ENCODE measurements at regions not wholly inside any gene's neighbourhood (a gene's known extent, or its start where the extent isn't known, plus 50 kb on each side); places are given as distances from the start of the nearest gene placed in this dataset.

GRCh38 chr11:114758627-114759026 is 80.3 kb downstream of the NXPE2 start:
- 87% methylated on average over 2 of the region's 2 CpGs for WGBS
- no peak for DNase-seq (ENCODE audit: low spot score)

More at GRCh38 chr11:114758627-114759026, 80.3 kb downstream of the NXPE2 start:
- H3K27me3 ChIP-seq (ENCODE audit: control insufficient read depth in 4 of 4, insufficient read depth in 4 of 4, low read length in 3 of 4), result no peaks in the 10 kb centered on the region
- H3K4me3 ChIP-seq (ENCODE audit: low read depth in 1 of 3, low read length in 3 of 3), result no peak overlapping the region
- no peak overlapping the region for H3K27ac ChIP-seq (ENCODE audit: low read depth in 1 of 2, low read length in 2 of 2)
- TF ChIP-seq RXRA (IDR thresholded peaks at IDR 0.05) (no peak), ATF3 (IDR thresholded peaks at IDR 0.05) (no peak), NR2F2 (IDR thresholded peaks at IDR 0.05) (no peak), HNF4A (conservative IDR thresholded peaks at IDR 0.05) (no peak), MAX (IDR thresholded peaks at IDR 0.05) (no peak), EGR1 (IDR thresholded peaks at IDR 0.05; ENCODE audit: low read depth in 2 of 2) (no peak), GABPA (IDR thresholded peaks at IDR 0.05 in 1 of 2, conservative IDR thresholded peaks at IDR 0.05 in 1 of 2) (no peak), REST (IDR thresholded peaks at IDR 0.05) (no peak), FOXA2 (IDR thresholded peaks at IDR 0.05) (no peak), RAD21 (IDR thresholded peaks at IDR 0.05) (no peak), ZBTB33 (IDR thresholded peaks at IDR 0.05) (no peak), CTCF (IDR thresholded peaks at IDR 0.05; ENCODE audit: low read depth, low read length, missing input control) (no peak)
- no peaks in the 10 kb centered on the region for H3K9me3 ChIP-seq (ENCODE audit: control insufficient read depth in 4 of 4, low read length in 3 of 4)
- H3K36me3 ChIP-seq (ENCODE audit: control insufficient read depth in 4 of 4, insufficient read depth in 3 of 4, low read depth in 1 of 4, low read length in 3 of 4), result no peaks in the 10 kb centered on the region
- no peak overlapping the region for H3K9ac ChIP-seq (ENCODE audit: low read depth in 1 of 2, low read length in 2 of 2)
- no peaks in the 10 kb centered on the region for H3K4me1 ChIP-seq (ENCODE audit: control insufficient read depth in 4 of 4, insufficient read depth in 4 of 4, low read length in 3 of 4)
